NB4 (cell line): ENCODE measurements at regions not wholly inside any gene's neighbourhood (a gene's known extent, or its start where the extent isn't known, plus 50 kb on each side); places are given as distances from the start of the nearest gene placed in this dataset.
"Not testable (repeated sequence)": the region's sequence is repeated elsewhere in the genome, so short reads cannot be mapped to it uniquely, and the experiment has no call there.

Experiments used
- CTCF ChIP-seq: IDR thresholded peaks from one replicate; pipeline ENCODE4 v1.5.1; 2012; ENCODE audit warnings: low read depth, low read length
- MAX ChIP-seq: IDR thresholded peaks from 2 replicates; pipeline ENCODE4 v1.6.1; 2011; ENCODE audit warnings: low read depth, low read length
- MYC ChIP-seq: IDR thresholded peaks from 2 replicates; pipeline ENCODE4 v1.6.1; 2011; ENCODE audit warnings: low read depth, low read length
- POLR2A ChIP-seq: IDR thresholded peaks from 2 replicates; pipeline ENCODE4 v1.6.1; 2011; ENCODE audit warnings: mild to moderate bottlenecking; ENCODE audit not compliant: insufficient read length; ENCODE audit errors: extremely low read depth

GRCh38 chr16:88232401-88233258, 150.1 kb upstream of the ZNF469 start:
- not testable (repeated sequence) for TF ChIP-seq CTCF, POLR2A, MAX, MYC
